ENCODE measurements at regions not wholly inside any gene's neighbourhood (a gene's known extent, or its start where the extent isn't known, plus 50 kb on each side); places are given as distances from the start of the nearest gene placed in this dataset.

DNA sequence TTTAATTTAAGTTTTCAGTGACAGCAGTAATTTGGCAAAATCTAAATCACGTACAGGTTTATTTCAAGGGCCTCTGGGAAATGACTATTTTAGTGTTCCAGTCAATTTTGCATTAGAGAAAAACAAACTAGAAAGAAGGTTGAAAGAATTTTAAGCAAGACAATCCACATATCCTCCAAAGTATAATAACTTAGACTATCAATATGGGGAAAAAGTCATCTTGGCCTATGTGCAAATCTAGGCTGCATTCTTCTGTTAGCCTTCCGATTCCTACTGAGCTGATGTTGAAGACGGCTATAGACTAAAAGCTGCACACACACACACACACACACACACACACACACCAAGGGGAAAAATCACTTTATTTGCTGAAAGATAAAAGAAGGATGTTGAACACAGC lies 81.3 kb downstream of the SLITRK6 start:
- H3K79me2 ChIP-seq (ENCODE audit: control insufficient read depth, insufficient read depth, low read length): no peaks in the 10 kb centered on the region
- no peaks in the 10 kb centered on the region for H3K4me1 ChIP-seq (ENCODE audit: control insufficient read depth, extremely low read depth, insufficient read depth, low read length)
- H3K9me3 ChIP-seq (ENCODE audit: control insufficient read depth, insufficient read depth, low read depth, low read length): no peaks in the 10 kb centered on the region
- no peak overlapping the region for H3K4me2 ChIP-seq (ENCODE audit: extremely low read depth, insufficient read depth, low read length)
- H3K36me3 ChIP-seq (ENCODE audit: control insufficient read depth, insufficient read depth, low read length): no peaks in the 10 kb centered on the region
- H4K20me1 ChIP-seq (ENCODE audit: control insufficient read depth, extremely low read depth, insufficient read depth, low read length): no peaks in the 10 kb centered on the region
- no peak overlapping the region for H3K9ac ChIP-seq (ENCODE audit: insufficient read depth, low read length)
- no peak overlapping the region for H2AFZ ChIP-seq (ENCODE audit: low read length)
- DNase-seq (ENCODE audit: low read depth in 2 of 2): no peak
- no peak overlapping the region for H3K27ac ChIP-seq (ENCODE audit: insufficient read depth, low read length)
- H3K27me3 ChIP-seq (ENCODE audit: control insufficient read depth, insufficient read depth, low read length): no peaks in the 10 kb centered on the region
- H3K4me3 ChIP-seq (replicated peaks in 1 of 4; ENCODE audit: control extremely low read depth in 1 of 4, insufficient read depth in 1 of 4, low read depth in 3 of 4, low read length in 4 of 4): no peak overlapping the region
- no peak for TF ChIP-seq EZH2 (IDR thresholded peaks at IDR 0.05; ENCODE audit: low read length, missing control alignments)
- TF ChIP-seq, protein P1, sequence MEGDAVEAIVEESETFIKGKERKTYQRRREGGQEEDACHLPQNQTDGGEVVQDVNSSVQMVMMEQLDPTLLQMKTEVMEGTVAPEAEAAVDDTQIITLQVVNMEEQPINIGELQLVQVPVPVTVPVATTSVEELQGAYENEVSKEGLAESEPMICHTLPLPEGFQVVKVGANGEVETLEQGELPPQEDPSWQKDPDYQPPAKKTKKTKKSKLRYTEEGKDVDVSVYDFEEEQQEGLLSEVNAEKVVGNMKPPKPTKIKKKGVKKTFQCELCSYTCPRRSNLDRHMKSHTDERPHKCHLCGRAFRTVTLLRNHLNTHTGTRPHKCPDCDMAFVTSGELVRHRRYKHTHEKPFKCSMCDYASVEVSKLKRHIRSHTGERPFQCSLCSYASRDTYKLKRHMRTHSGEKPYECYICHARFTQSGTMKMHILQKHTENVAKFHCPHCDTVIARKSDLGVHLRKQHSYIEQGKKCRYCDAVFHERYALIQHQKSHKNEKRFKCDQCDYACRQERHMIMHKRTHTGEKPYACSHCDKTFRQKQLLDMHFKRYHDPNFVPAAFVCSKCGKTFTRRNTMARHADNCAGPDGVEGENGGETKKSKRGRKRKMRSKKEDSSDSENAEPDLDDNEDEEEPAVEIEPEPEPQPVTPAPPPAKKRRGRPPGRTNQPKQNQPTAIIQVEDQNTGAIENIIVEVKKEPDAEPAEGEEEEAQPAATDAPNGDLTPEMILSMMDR (conservative IDR thresholded peaks at IDR 0.05 in 1 of 2, IDR thresholded peaks at IDR 0.05 in 1 of 2; ENCODE audit: low read depth in 1 of 2, low read length in 2 of 2): no peak

DNA sequence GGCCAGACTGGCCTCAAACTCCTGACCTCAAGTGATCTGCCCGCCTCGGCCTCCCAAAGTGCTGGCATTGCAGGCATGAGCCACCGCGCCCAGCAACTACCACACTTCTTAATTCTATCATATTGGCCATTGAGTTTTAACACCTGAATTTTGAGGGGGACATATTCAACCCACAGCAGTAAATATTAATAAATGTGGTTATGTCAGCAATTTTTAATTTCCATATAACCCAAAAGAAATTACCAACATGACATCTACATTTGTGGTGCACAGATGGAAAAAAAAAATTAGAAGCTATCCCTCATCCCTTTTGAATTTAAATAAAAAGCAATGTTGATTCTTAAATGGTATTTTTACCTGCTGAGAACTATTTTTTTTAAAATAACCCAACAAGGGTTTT lies 88.7 kb downstream of the SLITRK6 start:
- Histone ChIP-seq H3K79me2 (ENCODE audit: control insufficient read depth, insufficient read depth, low read length) (no peaks in the 10 kb centered on the region), H3K27ac (ENCODE audit: insufficient read depth, low read length) (no peak overlapping the region), H3K4me1 (ENCODE audit: control insufficient read depth, extremely low read depth, insufficient read depth, low read length) (no peaks in the 10 kb centered on the region), H3K4me3 (replicated peaks in 1 of 4; ENCODE audit: control extremely low read depth in 1 of 4, insufficient read depth in 1 of 4, low read depth in 3 of 4, low read length in 4 of 4) (no peak overlapping the region), H3K4me2 (ENCODE audit: extremely low read depth, insufficient read depth, low read length) (no peak overlapping the region), H3K36me3 (ENCODE audit: control insufficient read depth, insufficient read depth, low read length) (no peaks in the 10 kb centered on the region), H4K20me1 (ENCODE audit: control insufficient read depth, extremely low read depth, insufficient read depth, low read length) (no peaks in the 10 kb centered on the region), H2AFZ (ENCODE audit: low read length) (no peak overlapping the region), H3K27me3 (ENCODE audit: control insufficient read depth, insufficient read depth, low read length) (no peaks in the 10 kb centered on the region), H3K9me3 (ENCODE audit: control insufficient read depth, insufficient read depth, low read depth, low read length) (no peaks in the 10 kb centered on the region), H3K9ac (ENCODE audit: insufficient read depth, low read length) (no peak overlapping the region)
- DNase-seq (ENCODE audit: low read depth in 2 of 2): no peak
- TF ChIP-seq, protein P1 (conservative IDR thresholded peaks at IDR 0.05 in 1 of 2, IDR thresholded peaks at IDR 0.05 in 1 of 2; ENCODE audit: low read depth in 1 of 2, low read length in 2 of 2): no peak
- TF ChIP-seq EZH2 (IDR thresholded peaks at IDR 0.05; ENCODE audit: low read length, missing control alignments): no peak

DNA sequence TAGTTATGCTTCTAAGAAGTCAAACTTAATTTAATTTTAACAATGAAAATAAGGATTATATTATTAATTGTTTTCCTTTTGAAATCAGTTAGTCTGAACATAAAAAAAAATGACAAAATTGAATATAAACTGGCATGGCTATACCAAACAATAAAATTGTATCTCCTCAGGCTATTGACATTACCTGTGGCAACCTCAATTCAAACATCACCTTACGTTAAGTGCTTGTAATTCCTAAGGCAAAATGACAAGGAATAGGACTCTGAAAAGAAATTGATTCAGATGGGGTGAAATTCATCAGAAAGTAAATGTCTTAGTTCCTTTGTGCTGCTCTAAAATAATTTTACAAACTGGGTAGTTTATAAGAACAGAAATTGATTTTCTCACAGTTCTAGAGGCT lies 89.5 kb downstream of the SLITRK6 start:
- TF ChIP-seq, protein P1 (conservative IDR thresholded peaks at IDR 0.05 in 1 of 2, IDR thresholded peaks at IDR 0.05 in 1 of 2; ENCODE audit: low read depth in 1 of 2, low read length in 2 of 2): no peak
- TF ChIP-seq EZH2 (IDR thresholded peaks at IDR 0.05; ENCODE audit: low read length, missing control alignments): no peak
- Histone ChIP-seq H3K9me3 (ENCODE audit: control insufficient read depth, insufficient read depth, low read depth, low read length) (no peaks in the 10 kb centered on the region), H3K27me3 (ENCODE audit: control insufficient read depth, insufficient read depth, low read length) (no peaks in the 10 kb centered on the region), H3K36me3 (ENCODE audit: control insufficient read depth, insufficient read depth, low read length) (no peaks in the 10 kb centered on the region), H3K79me2 (ENCODE audit: control insufficient read depth, insufficient read depth, low read length) (no peaks in the 10 kb centered on the region), H3K4me2 (ENCODE audit: extremely low read depth, insufficient read depth, low read length) (no peak overlapping the region), H3K4me3 (replicated peaks in 1 of 4; ENCODE audit: control extremely low read depth in 1 of 4, insufficient read depth in 1 of 4, low read depth in 3 of 4, low read length in 4 of 4) (no peak overlapping the region), H4K20me1 (ENCODE audit: control insufficient read depth, extremely low read depth, insufficient read depth, low read length) (no peaks in the 10 kb centered on the region), H3K9ac (ENCODE audit: insufficient read depth, low read length) (no peak overlapping the region), H3K4me1 (ENCODE audit: control insufficient read depth, extremely low read depth, insufficient read depth, low read length) (no peaks in the 10 kb centered on the region), H2AFZ (ENCODE audit: low read length) (no peak overlapping the region), H3K27ac (ENCODE audit: insufficient read depth, low read length) (no peak overlapping the region)
- no peak for DNase-seq (ENCODE audit: low read depth in 2 of 2)
